Nephron progenitor cell (in vitro differentiated cells): ENCODE measurements at regions not wholly inside any gene's neighbourhood (a gene's known extent, or its start where the extent isn't known, plus 50 kb on each side); places are given as distances from the start of the nearest gene placed in this dataset.
A peak's percentile ranks its signal among the peaks of the same experiment; 100 is the strongest.

Experiments
- DNase-seq: peaks from one replicate; pipeline ENCODE4 v3.0.0; 2021
- H3K27ac Mint-ChIP-seq: 2 replicates; pipeline ENCODE4 v1.8.0; 2021; ENCODE audit warnings: mild to moderate bottlenecking, moderate library complexity, mixed read lengths
- H3K27me3 Mint-ChIP-seq: 2 replicates; pipeline ENCODE4 v1.8.0; 2021; ENCODE audit warnings: mild to moderate bottlenecking, low read depth, mixed read lengths; ENCODE audit not compliant: poor library complexity
- H3K36me3 Mint-ChIP-seq: 2 replicates; pipeline ENCODE4 v1.8.0; 2021; ENCODE audit warnings: low read depth, mixed read lengths
- H3K4me1 Mint-ChIP-seq: 2 replicates; pipeline ENCODE4 v1.8.0; 2021; ENCODE audit warnings: mixed read lengths
- H3K4me3 Mint-ChIP-seq: 2 replicates; pipeline ENCODE4 v1.8.0; 2021; ENCODE audit warnings: mild to moderate bottlenecking, moderate library complexity, mixed read lengths
- H3K9me3 Mint-ChIP-seq: 2 replicates; pipeline ENCODE4 v1.8.0; 2021; ENCODE audit warnings: mild to moderate bottlenecking, moderate library complexity, mixed read lengths
- TF ChIP-seq, protein P1 (sequence below): fragments of 200-600 bp; sonication (generic); IDR thresholded peaks from 2 replicates; pipeline ENCODE4 v1.5.0; 2021; ENCODE audit warnings: antibody characterized with exemption

DNA sequence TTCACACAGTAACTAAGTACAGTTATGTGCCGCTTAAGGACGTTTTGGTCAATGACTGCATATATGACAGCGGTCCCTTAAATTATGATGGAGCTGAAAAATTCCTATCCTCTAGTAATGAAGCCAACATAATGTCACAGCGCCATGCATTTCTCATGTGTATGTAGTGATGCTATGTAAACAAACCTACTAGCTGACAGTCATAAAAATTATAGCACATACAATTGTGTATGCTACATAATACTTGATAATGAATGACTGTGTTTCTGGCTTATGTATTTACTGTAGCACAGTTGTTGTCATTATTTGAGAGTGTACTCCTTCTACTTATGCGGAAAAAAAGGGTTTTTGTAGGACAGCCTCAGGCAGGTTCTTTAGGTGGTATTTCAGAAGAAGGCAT lies 99.7 kb downstream of the DACT1 start:
- peaks cover 80% of the 10 kb centered on the region for H3K4me1 Mint-ChIP-seq
- TF ChIP-seq, protein P1, sequence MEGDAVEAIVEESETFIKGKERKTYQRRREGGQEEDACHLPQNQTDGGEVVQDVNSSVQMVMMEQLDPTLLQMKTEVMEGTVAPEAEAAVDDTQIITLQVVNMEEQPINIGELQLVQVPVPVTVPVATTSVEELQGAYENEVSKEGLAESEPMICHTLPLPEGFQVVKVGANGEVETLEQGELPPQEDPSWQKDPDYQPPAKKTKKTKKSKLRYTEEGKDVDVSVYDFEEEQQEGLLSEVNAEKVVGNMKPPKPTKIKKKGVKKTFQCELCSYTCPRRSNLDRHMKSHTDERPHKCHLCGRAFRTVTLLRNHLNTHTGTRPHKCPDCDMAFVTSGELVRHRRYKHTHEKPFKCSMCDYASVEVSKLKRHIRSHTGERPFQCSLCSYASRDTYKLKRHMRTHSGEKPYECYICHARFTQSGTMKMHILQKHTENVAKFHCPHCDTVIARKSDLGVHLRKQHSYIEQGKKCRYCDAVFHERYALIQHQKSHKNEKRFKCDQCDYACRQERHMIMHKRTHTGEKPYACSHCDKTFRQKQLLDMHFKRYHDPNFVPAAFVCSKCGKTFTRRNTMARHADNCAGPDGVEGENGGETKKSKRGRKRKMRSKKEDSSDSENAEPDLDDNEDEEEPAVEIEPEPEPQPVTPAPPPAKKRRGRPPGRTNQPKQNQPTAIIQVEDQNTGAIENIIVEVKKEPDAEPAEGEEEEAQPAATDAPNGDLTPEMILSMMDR = no peak
- no peak for DNase-seq
- H3K36me3 Mint-ChIP-seq = no peaks in the 10 kb centered on the region
- no peaks in the 10 kb centered on the region for H3K27me3 Mint-ChIP-seq
- H3K4me3 Mint-ChIP-seq = no peak overlapping the region
- H3K27ac Mint-ChIP-seq = no peak overlapping the region
- H3K9me3 Mint-ChIP-seq = no peaks in the 10 kb centered on the region

- peaks cover 80% of the 10 kb centered on the region for H3K4me1 Mint-ChIP-seq
- no peaks in the 10 kb centered on the region for H3K9me3 Mint-ChIP-seq
- H3K4me3 Mint-ChIP-seq = no peak overlapping the region
- no peak for DNase-seq
- H3K36me3 Mint-ChIP-seq = no peaks in the 10 kb centered on the region
- H3K27me3 Mint-ChIP-seq = no peaks in the 10 kb centered on the region
- TF ChIP-seq, protein P1 = no peak
- H3K27ac Mint-ChIP-seq = peak overlapping the region; percentile 58
These were observed 100.6 kb downstream of the DACT1 start for GRCh38 chr14:58738189-58738836.

DNA sequence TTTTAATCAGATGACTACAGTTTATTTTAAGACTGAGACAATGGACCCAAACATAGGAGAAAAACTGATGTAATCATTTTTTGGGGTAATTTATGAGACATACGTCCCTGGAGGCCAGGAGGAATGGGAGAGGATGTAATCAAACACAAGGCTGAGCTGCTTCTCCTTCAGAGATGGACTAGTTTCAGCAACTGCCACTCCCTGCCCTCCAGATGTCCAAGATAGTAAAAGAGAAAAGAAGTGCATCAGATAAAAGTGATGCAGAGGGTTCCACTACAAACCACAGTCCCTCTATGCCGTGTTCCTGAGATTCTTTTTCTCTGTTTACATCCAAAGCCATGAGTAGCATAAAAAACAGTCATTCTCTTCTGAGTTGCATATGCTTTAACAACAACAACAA lies 101.1 kb downstream of the DACT1 start:
- Mint-ChIP-seq H3K9me3 (no peaks in the 10 kb centered on the region), H3K36me3 (no peaks in the 10 kb centered on the region), H3K4me1 (peaks cover 80% of the 10 kb centered on the region), H3K4me3 (no peak overlapping the region), H3K27me3 (no peaks in the 10 kb centered on the region), H3K27ac (peak overlapping the region; percentile 50)
- no peak for DNase-seq
- TF ChIP-seq, protein P1 = no peak

DNA sequence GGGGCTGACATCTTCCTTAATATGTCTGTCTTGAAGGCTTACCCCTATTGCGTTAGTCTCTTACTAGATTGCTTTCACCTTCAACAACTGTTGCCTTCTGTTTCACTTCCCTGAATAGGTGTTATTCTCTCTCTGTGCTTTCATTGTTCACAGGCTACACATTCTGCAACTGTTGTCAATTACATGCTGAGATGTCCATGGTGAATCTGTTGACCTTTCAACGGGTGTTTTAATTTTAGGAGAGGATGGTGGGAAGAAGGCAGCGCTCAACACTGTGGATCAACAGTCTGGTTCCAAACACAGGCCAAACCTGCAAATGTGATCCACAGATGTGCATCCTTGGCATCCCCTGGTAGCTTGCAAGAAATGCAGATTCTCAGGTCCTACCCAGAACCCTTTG lies 101.9 kb downstream of the DACT1 start:
- Mint-ChIP-seq H3K9me3 (no peaks in the 10 kb centered on the region), H3K4me1 (peaks cover 85% of the 10 kb centered on the region), H3K4me3 (no peak overlapping the region), H3K36me3 (no peaks in the 10 kb centered on the region), H3K27ac (no peak overlapping the region), H3K27me3 (no peaks in the 10 kb centered on the region)
- no peak for DNase-seq
- TF ChIP-seq, protein P1 = no peak

- Mint-ChIP-seq H3K4me3 (peak overlapping the region; percentile 4), H3K27me3 (no peaks in the 10 kb centered on the region), H3K9me3 (no peaks in the 10 kb centered on the region), H3K27ac (peak overlapping the region; percentile 71), H3K4me1 (peaks cover 86% of the 10 kb centered on the region), H3K36me3 (no peaks in the 10 kb centered on the region)
- DNase-seq = no peak
- TF ChIP-seq, protein P1 = no peak
These were observed 102.7 kb downstream of the DACT1 start for GRCh38 chr14:58740379-58740935.
